OCI-LY1 (cell line): ENCODE measurements at regions not wholly inside any gene's neighbourhood (a gene's known extent, or its start where the extent isn't known, plus 50 kb on each side); places are given as distances from the start of the nearest gene placed in this dataset.
"Not testable (repeated sequence)": the region's sequence is repeated elsewhere in the genome, so short reads cannot be mapped to it uniquely, and the experiment has no call there.

Experiments used
- H2AFZ ChIP-seq: fragments of 200-600 bp; sonication (generic), shearing (Covaris generic); 2 replicates; pipeline ENCODE4 v1.6.0; 2014; ENCODE audit warnings: antibody characterized with exemption, mild to moderate bottlenecking, low read length
- H3F3A ChIP-seq: fragments of 200-600 bp; sonication (generic), shearing (Covaris generic); 2 replicates; pipeline ENCODE4 v1.6.0; 2014; ENCODE audit warnings: mild to moderate bottlenecking, antibody characterized with exemption, low read length, moderate library complexity; ENCODE audit not compliant: insufficient read depth
- H3K27ac ChIP-seq: fragments of 200-600 bp; sonication (generic); 2 replicates; pipeline ENCODE4 v1.5.1; 2014; ENCODE audit warnings: low read length, mixed run types, mild to moderate bottlenecking, low read depth; ENCODE audit not compliant: poor library complexity, severe bottlenecking
- H3K27me3 ChIP-seq: fragments of 200-600 bp; sonication (generic); 2 replicates; pipeline ENCODE4 v1.6.0; 2014; ENCODE audit warnings: antibody characterized with exemption, mild to moderate bottlenecking, low read length, moderate library complexity; ENCODE audit not compliant: insufficient read depth
- H3K36me3 ChIP-seq: fragments of 200-600 bp; sonication (generic); 2 replicates; pipeline ENCODE4 v1.6.1; 2014; ENCODE audit warnings: mild to moderate bottlenecking, antibody characterized with exemption, low read length, moderate library complexity, mixed read lengths; ENCODE audit not compliant: insufficient read depth
- H3K4me1 ChIP-seq: fragments of 200-600 bp; sonication (generic); 2 replicates; pipeline ENCODE4 v1.5.1; 2014; ENCODE audit warnings: mild to moderate bottlenecking, low read length, moderate library complexity; ENCODE audit not compliant: insufficient read depth, severe bottlenecking
- H3K4me2 ChIP-seq: fragments of 200-600 bp; sonication (generic), shearing (Covaris generic); 2 replicates; pipeline ENCODE4 v1.6.1; 2014; ENCODE audit warnings: low read length
- H3K4me3 ChIP-seq: fragments of 200-600 bp; sonication (generic); 2 replicates; pipeline ENCODE4 v1.5.1; 2014; ENCODE audit warnings: low read length, low read depth, mild to moderate bottlenecking, mixed read lengths; ENCODE audit not compliant: poor library complexity, severe bottlenecking
- H3K79me2 ChIP-seq: fragments of 200-600 bp; shearing (Covaris generic); 2 replicates; pipeline ENCODE4 v1.6.1; 2016; ENCODE audit warnings: mixed run types, low read length, mixed read lengths; ENCODE audit not compliant: insufficient read depth
- H3K9ac ChIP-seq: fragments of 200-600 bp; sonication (generic), shearing (Covaris generic); 2 replicates; pipeline ENCODE4 v1.6.1; 2014; ENCODE audit warnings: mild to moderate bottlenecking, low read length, mixed read lengths
- H3K9me2 ChIP-seq: fragments of 200-600 bp; sonication (generic), shearing (Covaris generic); 2 replicates; pipeline ENCODE4 v1.6.1; 2014; ENCODE audit warnings: low read depth, mild to moderate bottlenecking, low read length, mixed read lengths
- H3K9me3 ChIP-seq: fragments of 200-600 bp; shearing (Covaris generic); 2 replicates; pipeline ENCODE4 v1.6.1; 2014; ENCODE audit warnings: low read length, mixed read lengths
- H4K20me1 ChIP-seq: fragments of 200-600 bp; sonication (generic), shearing (Covaris generic); 2 replicates; pipeline ENCODE4 v1.6.0; 2016; ENCODE audit warnings: mild to moderate bottlenecking, low read length; ENCODE audit not compliant: insufficient read depth
- EZH2 ChIP-seq: fragments of 200-600 bp; sonication (generic), shearing (Covaris generic); IDR thresholded peaks from 2 replicates; pipeline ENCODE4 v1.8.0; 2017; ENCODE audit warnings: borderline replicate concordance, mixed run types, mild to moderate bottlenecking, antibody characterized with exemption, low read length, moderate library complexity, mixed read lengths
- TF ChIP-seq, protein P1 (sequence below): fragments of 200-600 bp; sonication (generic), shearing (Covaris generic); IDR thresholded peaks from 2 replicates; pipeline ENCODE4 v1.5.1; 2017; ENCODE audit warnings: mild to moderate bottlenecking, antibody characterized with exemption, low read length, moderate library complexity, mixed read lengths

DNA sequence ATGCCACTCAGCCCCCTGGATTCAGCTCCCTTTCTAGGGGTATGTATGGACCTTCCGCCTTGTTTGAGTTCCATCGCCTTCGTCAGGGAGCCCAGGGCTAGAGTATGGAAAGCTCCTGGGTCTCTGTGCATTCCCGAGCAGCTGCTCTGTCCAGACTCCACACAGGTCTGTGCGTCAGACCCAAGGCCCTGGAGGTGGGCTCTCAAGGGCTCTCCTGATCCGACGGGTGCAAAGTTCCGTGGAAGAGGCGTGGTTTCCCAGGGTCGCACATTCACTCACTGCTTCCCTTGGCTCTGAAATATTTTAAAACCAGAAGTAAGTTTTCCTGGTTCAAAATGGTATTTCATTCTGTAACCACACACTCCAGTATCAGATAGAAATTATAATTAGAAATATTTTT, 863.2 kb downstream of the TRIML1 start:
- no peaks in the 10 kb centered on the region for H3K27me3 ChIP-seq
- no peaks in the 10 kb centered on the region for H3K79me2 ChIP-seq
- no peak overlapping the region for H3K4me2 ChIP-seq
- no peaks in the 10 kb centered on the region for H3K36me3 ChIP-seq
- TF ChIP-seq EZH2 = no peak
- TF ChIP-seq, protein P1, sequence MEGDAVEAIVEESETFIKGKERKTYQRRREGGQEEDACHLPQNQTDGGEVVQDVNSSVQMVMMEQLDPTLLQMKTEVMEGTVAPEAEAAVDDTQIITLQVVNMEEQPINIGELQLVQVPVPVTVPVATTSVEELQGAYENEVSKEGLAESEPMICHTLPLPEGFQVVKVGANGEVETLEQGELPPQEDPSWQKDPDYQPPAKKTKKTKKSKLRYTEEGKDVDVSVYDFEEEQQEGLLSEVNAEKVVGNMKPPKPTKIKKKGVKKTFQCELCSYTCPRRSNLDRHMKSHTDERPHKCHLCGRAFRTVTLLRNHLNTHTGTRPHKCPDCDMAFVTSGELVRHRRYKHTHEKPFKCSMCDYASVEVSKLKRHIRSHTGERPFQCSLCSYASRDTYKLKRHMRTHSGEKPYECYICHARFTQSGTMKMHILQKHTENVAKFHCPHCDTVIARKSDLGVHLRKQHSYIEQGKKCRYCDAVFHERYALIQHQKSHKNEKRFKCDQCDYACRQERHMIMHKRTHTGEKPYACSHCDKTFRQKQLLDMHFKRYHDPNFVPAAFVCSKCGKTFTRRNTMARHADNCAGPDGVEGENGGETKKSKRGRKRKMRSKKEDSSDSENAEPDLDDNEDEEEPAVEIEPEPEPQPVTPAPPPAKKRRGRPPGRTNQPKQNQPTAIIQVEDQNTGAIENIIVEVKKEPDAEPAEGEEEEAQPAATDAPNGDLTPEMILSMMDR = no peak
- no peaks in the 10 kb centered on the region for H4K20me1 ChIP-seq
- H3K9me3 ChIP-seq = no peaks in the 10 kb centered on the region
- no peak overlapping the region for H3K4me3 ChIP-seq
- no peaks in the 10 kb centered on the region for H3K4me1 ChIP-seq
- no peak overlapping the region for H2AFZ ChIP-seq
- H3K27ac ChIP-seq = no peak overlapping the region
- no peaks in the 10 kb centered on the region for H3K9me2 ChIP-seq
- no peak overlapping the region for H3K9ac ChIP-seq
- H3F3A ChIP-seq = no peaks in the 10 kb centered on the region

DNA sequence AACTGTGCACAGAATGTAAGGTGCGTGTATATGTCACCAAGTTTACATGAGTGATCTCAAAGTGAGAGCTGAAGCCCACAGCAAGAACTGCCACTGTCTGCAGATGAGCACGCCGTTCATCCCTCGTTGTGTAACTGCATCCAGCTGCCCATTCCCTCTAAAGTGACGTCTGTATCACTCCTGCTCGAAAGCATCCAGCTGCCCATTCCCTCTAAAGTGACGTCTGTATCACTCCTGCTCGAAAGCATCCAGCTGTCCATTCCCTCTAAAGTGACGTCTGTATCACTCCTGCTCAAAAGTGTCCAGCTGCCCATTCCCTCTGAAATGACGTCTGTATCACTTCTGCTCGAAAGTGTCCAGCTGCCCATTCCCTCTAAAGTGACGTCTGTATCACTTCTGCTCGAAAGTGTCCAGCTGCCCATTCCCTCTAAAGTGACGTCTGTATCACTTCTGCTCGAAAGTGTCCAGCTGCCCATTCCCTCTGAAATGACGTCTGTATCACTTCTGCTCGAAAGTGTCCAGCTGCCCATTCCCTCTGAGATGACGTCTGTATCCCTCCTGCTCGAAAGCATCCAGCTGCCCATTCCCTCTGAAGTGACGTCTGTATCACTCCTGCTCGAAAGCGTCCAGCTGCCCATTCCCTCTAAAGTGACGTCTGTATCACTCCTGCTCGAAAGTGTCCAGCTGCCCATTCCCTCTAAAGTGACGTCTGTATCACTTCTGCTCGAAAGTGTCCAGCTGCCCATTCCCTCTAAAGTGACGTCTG, 871.4 kb downstream of the TRIML1 start:
- H3K4me1 ChIP-seq = peaks cover 11% of the 10 kb centered on the region
- H3K9me3 ChIP-seq, H3K79me2 ChIP-seq, H3K27ac ChIP-seq, H3K4me2 ChIP-seq, H4K20me1 ChIP-seq, H3K9me2 ChIP-seq, H3F3A ChIP-seq, H2AFZ ChIP-seq, H3K4me3 ChIP-seq, H3K27me3 ChIP-seq, H3K36me3 ChIP-seq, H3K9ac ChIP-seq: not testable (repeated sequence)

DNA sequence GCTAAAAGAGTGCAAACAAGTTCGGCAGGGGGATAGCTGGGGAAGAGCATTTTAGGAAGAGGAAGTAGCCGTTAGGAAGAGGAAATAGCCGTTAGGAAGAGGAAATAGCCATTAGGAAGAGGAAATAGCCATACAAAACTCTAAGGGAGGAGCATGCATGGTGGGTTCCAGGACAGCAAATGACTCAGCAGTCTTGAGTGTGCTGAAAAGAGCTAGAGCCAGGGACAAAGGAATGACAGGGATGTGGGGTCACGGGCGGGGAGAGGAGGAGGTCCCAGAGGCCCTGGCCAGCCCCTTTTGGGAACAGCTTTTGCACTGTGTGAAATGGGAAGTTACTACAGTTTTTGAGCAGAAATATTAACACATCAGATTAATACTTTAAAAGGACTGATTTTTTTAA, 882.6 kb downstream of the TRIML1 start:
- no peaks in the 10 kb centered on the region for H3F3A ChIP-seq
- H3K9me2 ChIP-seq = no peaks in the 10 kb centered on the region
- no peak overlapping the region for H3K4me2 ChIP-seq
- H3K36me3 ChIP-seq = no peaks in the 10 kb centered on the region
- H3K79me2 ChIP-seq = no peaks in the 10 kb centered on the region
- H4K20me1 ChIP-seq = no peaks in the 10 kb centered on the region
- H2AFZ ChIP-seq = no peak overlapping the region
- no peaks in the 10 kb centered on the region for H3K27me3 ChIP-seq
- no peak overlapping the region for H3K4me3 ChIP-seq
- H3K9ac ChIP-seq = no peak overlapping the region
- H3K9me3 ChIP-seq = no peaks in the 10 kb centered on the region
- TF ChIP-seq, protein P1 = no peak
- no peak for TF ChIP-seq EZH2
- H3K4me1 ChIP-seq = peaks cover 17% of the 10 kb centered on the region
- H3K27ac ChIP-seq = no peak overlapping the region

DNA sequence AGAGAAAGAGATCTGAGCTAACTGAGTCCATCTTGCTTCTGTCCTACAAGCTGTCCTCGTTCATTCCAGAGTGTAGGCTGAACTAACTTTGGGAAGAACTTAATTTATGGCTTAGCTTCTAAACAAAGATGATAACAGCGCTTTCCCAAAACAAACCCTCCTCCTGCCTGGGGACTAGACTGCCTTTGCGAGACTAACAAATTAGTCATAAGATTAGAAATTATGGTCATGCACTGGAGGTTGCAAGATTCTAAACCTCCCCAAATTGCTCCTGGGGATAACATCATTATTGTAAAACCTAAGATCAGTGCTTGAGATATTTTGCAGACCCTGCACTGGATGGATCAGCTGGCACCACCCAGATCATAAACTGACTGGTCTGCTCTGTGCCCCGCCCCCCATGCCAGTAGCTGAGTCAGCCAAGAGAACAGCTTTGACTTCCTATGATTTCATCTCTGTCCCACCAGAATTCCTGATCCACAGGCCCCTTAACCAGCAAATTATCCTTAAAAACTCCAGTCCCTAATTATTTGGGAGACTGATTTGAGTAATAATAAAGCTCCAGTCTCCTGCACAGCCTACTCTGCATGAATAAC, 883.3 kb downstream of the TRIML1 start:
- no peaks in the 10 kb centered on the region for H3K36me3 ChIP-seq
- H3K27me3 ChIP-seq = no peaks in the 10 kb centered on the region
- H3K9me3 ChIP-seq = no peaks in the 10 kb centered on the region
- H3K9me2 ChIP-seq = no peaks in the 10 kb centered on the region
- H4K20me1 ChIP-seq = no peaks in the 10 kb centered on the region
- H3K4me1 ChIP-seq = peaks cover 22% of the 10 kb centered on the region
- no peak overlapping the region for H3K27ac ChIP-seq
- no peak for TF ChIP-seq EZH2
- TF ChIP-seq, protein P1 = no peak
- no peak overlapping the region for H3K4me3 ChIP-seq
- no peaks in the 10 kb centered on the region for H3K79me2 ChIP-seq
- H3F3A ChIP-seq = no peaks in the 10 kb centered on the region
- H2AFZ ChIP-seq = no peak overlapping the region
- no peak overlapping the region for H3K4me2 ChIP-seq
- no peak overlapping the region for H3K9ac ChIP-seq
